GM12872 (cell line): ENCODE measurements at regions not wholly inside any gene's neighbourhood (a gene's known extent, or its start where the extent isn't known, plus 50 kb on each side); places are given as distances from the start of the nearest gene placed in this dataset.

Experiments used
- CTCF ChIP-seq: IDR thresholded peaks from 3 replicates; pipeline ENCODE4 v1.5.1; 2011; ENCODE audit warnings: low read depth, mild to moderate bottlenecking, low read length, moderate library complexity; ENCODE audit not compliant: insufficient read depth

GRCh38 chr2:8253781-8254180, 428.1 kb upstream of the ID2 start:
- TF ChIP-seq CTCF: no peak

DNA sequence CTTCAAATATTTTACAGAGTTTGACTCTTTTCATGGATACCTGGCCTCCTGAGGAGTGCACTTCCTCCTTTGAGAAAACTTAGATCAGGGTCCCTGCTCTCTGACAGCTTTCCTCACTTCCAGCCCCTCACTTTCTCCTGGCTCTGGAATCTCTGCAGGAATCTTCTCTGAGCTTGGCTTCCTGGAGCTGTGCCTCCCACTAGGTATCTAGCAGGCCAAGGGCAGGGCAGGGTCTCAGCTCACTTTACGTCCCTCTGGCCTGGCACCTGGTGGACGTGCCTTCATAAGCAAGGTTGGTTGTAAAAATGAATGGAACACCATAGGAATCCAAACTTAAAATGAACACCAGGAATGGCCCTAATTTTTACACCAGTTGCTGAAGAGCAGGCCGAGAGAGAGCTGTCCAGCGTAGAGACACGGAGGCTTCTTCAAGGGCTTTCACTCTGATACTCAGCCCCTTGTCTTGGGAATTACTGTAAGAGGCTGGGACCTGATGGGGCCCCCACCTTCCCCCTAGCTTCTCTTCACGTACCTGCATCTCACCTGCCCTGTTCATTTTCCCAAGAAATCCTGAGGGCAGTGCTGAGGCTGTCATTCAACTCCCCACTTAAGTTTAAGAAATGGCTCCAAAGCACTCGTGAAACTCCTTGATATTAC, 426.9 kb upstream of the ID2 start:
- TF ChIP-seq CTCF: no peak

DNA sequence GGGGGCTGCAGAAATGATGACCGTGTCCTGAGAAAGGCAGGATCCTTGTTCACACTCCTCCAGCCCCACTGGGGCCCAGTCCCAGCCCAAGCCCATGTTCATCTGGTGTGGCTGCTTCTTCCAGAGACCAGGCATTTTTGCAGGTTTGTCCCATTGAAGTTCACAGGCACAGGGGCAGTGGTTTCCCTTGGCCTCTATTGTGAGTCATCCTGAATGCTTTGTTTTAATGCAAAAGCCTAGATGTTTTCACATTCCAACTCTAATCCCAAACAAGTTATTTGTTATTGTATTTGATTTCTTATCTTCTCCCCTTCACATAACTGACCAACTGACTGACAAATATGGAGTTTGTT, 426.4 kb upstream of the ID2 start:
- TF ChIP-seq CTCF: no peak

- no peak for TF ChIP-seq CTCF
These were observed 425.0 kb upstream of the ID2 start for GRCh38 chr2:8256905-8257304.

DNA sequence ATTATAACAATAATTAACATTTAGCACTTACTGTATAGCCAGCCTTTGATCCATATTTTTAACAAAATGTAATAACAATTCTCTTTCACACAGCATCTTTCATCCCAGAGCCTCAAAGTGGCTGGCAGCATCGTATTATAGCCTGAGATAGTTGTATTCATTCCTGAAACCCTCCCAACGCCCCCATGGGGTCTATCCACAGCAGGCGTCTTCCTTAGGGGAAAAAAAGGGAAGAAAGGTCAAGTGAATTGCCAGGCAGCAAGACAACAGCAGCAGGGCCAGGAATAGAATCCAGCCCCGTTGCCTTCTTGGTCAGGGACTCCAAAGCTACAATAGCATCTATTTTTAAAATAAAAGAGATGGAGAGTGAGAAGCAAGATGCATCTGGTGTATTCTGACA, 424.4 kb upstream of the ID2 start:
- TF ChIP-seq CTCF: no peak

GRCh38 chr2:8258406-8258805, 423.4 kb upstream of the ID2 start:
- TF ChIP-seq CTCF: no peak

GRCh38 chr2:8259106-8259840, 422.6 kb upstream of the ID2 start:
- no peak for TF ChIP-seq CTCF

DNA sequence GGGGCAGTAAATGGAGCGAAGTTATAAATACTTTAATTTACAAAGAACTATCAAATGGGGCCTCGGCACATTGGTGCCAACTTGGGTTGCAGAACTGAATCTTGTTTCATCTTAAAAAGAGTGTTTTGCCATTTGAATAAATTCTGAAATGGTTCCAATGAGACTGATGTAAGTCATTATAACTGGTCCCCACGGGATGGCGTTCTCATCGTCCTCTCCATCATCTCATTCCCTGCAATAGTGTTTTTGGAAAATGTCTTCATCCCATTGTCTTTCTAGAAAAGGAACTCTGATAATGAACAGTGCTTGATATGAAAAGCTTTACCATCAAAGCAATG, 422.0 kb upstream of the ID2 start:
- TF ChIP-seq CTCF: no peak
